ENCODE measurements at regions not wholly inside any gene's neighbourhood (a gene's known extent, or its start where the extent isn't known, plus 50 kb on each side); places are given as distances from the start of the nearest gene placed in this dataset.

- 100% methylated on average over 1 of the region's 1 CpG; no CpG with 5 or more reads in 1 of the 2 experiments for WGBS, 2 experiments (ENCODE audit: extremely low coverage in 1 of 2, insufficient coverage in 1 of 2, insufficient read length in 1 of 2, insufficient replicate concordance in 2 of 2, low coverage in 1 of 2, low lambda C conversion rate in 2 of 2, missing lambda C conversion rate in 1 of 2)
- H2BK5ac ChIP-seq (ENCODE audit: low read depth, low read length): no peak overlapping the region
- no peaks in the 10 kb centered on the region for H4K20me1 ChIP-seq (replicated peaks in 1 of 2; ENCODE audit: control insufficient read depth in 1 of 2, insufficient read depth in 2 of 2, low read length in 2 of 2)
- H4K5ac ChIP-seq (ENCODE audit: insufficient read length, low read depth, low read length): no peak overlapping the region
- H3K27ac ChIP-seq (ENCODE audit: low read depth, low read length): no peak overlapping the region
- no peaks in the 10 kb centered on the region for H3K36me3 ChIP-seq (ENCODE audit: control insufficient read depth in 2 of 4, insufficient read depth in 4 of 4, low read length in 3 of 4)
- FAIRE-seq (no peak), DNase-seq (ENCODE audit: low read depth in 1 of 2, low spot score in 2 of 2) (no peak)
- H3K4ac ChIP-seq (replicated peaks; ENCODE audit: insufficient read length, low read depth, low read length): no peak overlapping the region
- H3K4me1 ChIP-seq (replicated peaks in 1 of 4; ENCODE audit: control insufficient read depth in 3 of 4, insufficient read depth in 4 of 4, low read length in 3 of 4): no peaks in the 10 kb centered on the region
- H3K23ac ChIP-seq (ENCODE audit: insufficient read length): no peak overlapping the region
- H2AFZ ChIP-seq (ENCODE audit: low read length): no peak overlapping the region
- CTCF ChIA-PET (ENCODE audit: partially characterized antibody): interaction anchor here (0.7 kb wide), 1 partner anchor 114 kb away, joined by 3 read pairs; no protein-coding TSS in a partner anchor
- no peak overlapping the region for H3K56ac ChIP-seq (replicated peaks; ENCODE audit: insufficient read length, low read depth, low read length)
- H3K4me2 ChIP-seq (ENCODE audit: insufficient read depth in 1 of 2, low read depth in 2 of 2, low read length in 2 of 2): no peak overlapping the region
- POLR2A ChIA-PET (ENCODE audit: partially characterized antibody): no interaction called here
- no peak overlapping the region for H3K18ac ChIP-seq (ENCODE audit: extremely low read depth, low read length)
- no peaks in the 10 kb centered on the region for H3K23me2 ChIP-seq (ENCODE audit: low read depth, low read length)
- no peaks in the 10 kb centered on the region for H3K27me3 ChIP-seq (replicated peaks in 1 of 4; ENCODE audit: control insufficient read depth in 3 of 4, extremely low read depth in 1 of 4, insufficient read depth in 3 of 4, low read length in 3 of 4)
- H3K4me3 ChIP-seq (ENCODE audit: extremely low read depth in 1 of 4, insufficient read depth in 2 of 4, low read depth in 3 of 4, low read length in 4 of 4): no peak overlapping the region
- no peak overlapping the region for H2BK20ac ChIP-seq (ENCODE audit: low read length)
- no peaks in the 10 kb centered on the region for H3K79me2 ChIP-seq (ENCODE audit: control insufficient read depth in 1 of 2, insufficient read depth in 2 of 2, low read length in 2 of 2)
- no peaks in the 10 kb centered on the region for H3K9me3 ChIP-seq (ENCODE audit: insufficient read depth in 2 of 2, low read depth in 1 of 2, low read length in 1 of 2)
- H2AK5ac ChIP-seq (ENCODE audit: low read depth, low read length): no peak overlapping the region
- H2BK12ac ChIP-seq (ENCODE audit: low read depth, low read length): no peak overlapping the region
- no peak overlapping the region for H3K9ac ChIP-seq (replicated peaks in 1 of 4; ENCODE audit: extremely low read depth in 1 of 4, low read depth in 3 of 4, low read length in 3 of 4)
- H4K8ac ChIP-seq (ENCODE audit: extremely low read depth, insufficient read depth, low read length): no peak overlapping the region
- H2BK15ac ChIP-seq (ENCODE audit: low read length): no peak overlapping the region
- H2BK120ac ChIP-seq (replicated peaks; ENCODE audit: low read depth, low read length): no peak overlapping the region
- no peaks in the 10 kb centered on the region for H3K79me1 ChIP-seq (ENCODE audit: low read depth, low read length)
- H3K14ac ChIP-seq (ENCODE audit: insufficient read length): no peak overlapping the region
- H4K91ac ChIP-seq (replicated peaks; ENCODE audit: insufficient read length, low read length): no peak overlapping the region
- TF ChIP-seq RNF2 (IDR thresholded peaks at IDR 0.05; ENCODE audit: borderline replicate concordance, low read depth, low read length, missing control alignments, poor library complexity, severe bottlenecking) (no peak), KDM1A (IDR thresholded peaks at IDR 0.05; ENCODE audit: borderline replicate concordance, low read length) (no peak), PHF8 (conservative IDR thresholded peaks at IDR 0.05; ENCODE audit: low read depth, low read length) (no peak), TAF1 (IDR thresholded peaks at IDR 0.05; ENCODE audit: low read depth, low read length) (no peak), JUN (IDR thresholded peaks at IDR 0.05; ENCODE audit: low read depth, low read length) (no peak), ASH2L (IDR thresholded peaks at IDR 0.05; ENCODE audit: low read length) (no peak), SP2 (IDR thresholded peaks at IDR 0.05; ENCODE audit: low read length) (no peak), TEAD4 (IDR thresholded peaks at IDR 0.05; ENCODE audit: low read depth, low read length) (no peak), CTCF (IDR thresholded peaks at IDR 0.05; ENCODE audit: control extremely low read depth in 1 of 3, insufficient read depth in 1 of 3, low read depth in 1 of 3, low read length in 3 of 3) (no peak), NRF1 (IDR thresholded peaks at IDR 0.05; ENCODE audit: low read depth, low read length) (no peak), NANOG (IDR thresholded peaks at IDR 0.05; ENCODE audit: insufficient read depth, low read depth, low read length, poor library complexity, severe bottlenecking) (no peak), HDAC2 (IDR thresholded peaks at IDR 0.05; ENCODE audit: borderline replicate concordance in 1 of 2, low read depth in 2 of 2, low read length in 2 of 2) (no peak)
Observed at GRCh38 chr12:107179871-107180270, 86.5 kb upstream of the CRY1 start.

All from H1 (cell line).